HG03196 (cell line): ENCODE measurements at regions not wholly inside any gene's neighbourhood (a gene's known extent, or its start where the extent isn't known, plus 50 kb on each side); places are given as distances from the start of the nearest gene placed in this dataset.

Experiments used
- ATAC-seq: cut with Tn5 transposase; IDR thresholded peaks from one replicate; pipeline ENCODE4 v1.9.1; 2021; ENCODE audit not compliant: unreplicated experiment

GRCh38 chr5:52392321-52392720 lies 395.4 kb upstream of the ITGA1 start:
- no peak for ATAC-seq

GRCh38 chr5:52409835-52410234 lies 377.9 kb upstream of the ITGA1 start:
- ATAC-seq, result no peak

GRCh38 chr5:52419357-52419756 lies 368.4 kb upstream of the ITGA1 start:
- no peak for ATAC-seq

- no peak for ATAC-seq
Measured at GRCh38 chr5:52427615-52428014, 360.1 kb upstream of the ITGA1 start.

- no peak for ATAC-seq
Measured at GRCh38 chr5:52428977-52429489, 358.7 kb upstream of the ITGA1 start.

GRCh38 chr5:52441768-52442167 lies 345.9 kb upstream of the ITGA1 start:
- no peak for ATAC-seq

GRCh38 chr5:52443187-52443586 lies 344.5 kb upstream of the ITGA1 start:
- ATAC-seq, result no peak

GRCh38 chr5:52448111-52448510 lies 339.6 kb upstream of the ITGA1 start:
- ATAC-seq, result no peak

- ATAC-seq, result no peak
Measured at GRCh38 chr5:52449516-52449915, 338.2 kb upstream of the ITGA1 start.

- ATAC-seq, result no peak
Measured at GRCh38 chr5:52452098-52452497, 335.6 kb upstream of the ITGA1 start.

GRCh38 chr5:52453176-52453575 lies 334.5 kb upstream of the ITGA1 start:
- ATAC-seq, result no peak

GRCh38 chr5:52455920-52456319 lies 331.8 kb upstream of the ITGA1 start:
- ATAC-seq, result no peak

GRCh38 chr5:52457810-52458209 lies 329.9 kb upstream of the ITGA1 start:
- ATAC-seq, result no peak

GRCh38 chr5:52466113-52466512 lies 321.6 kb upstream of the ITGA1 start:
- ATAC-seq, result no peak

- no peak for ATAC-seq
Measured at GRCh38 chr5:52466749-52467520, 320.8 kb upstream of the ITGA1 start.

GRCh38 chr5:52468976-52469375 lies 318.7 kb upstream of the ITGA1 start:
- ATAC-seq, result no peak

- no peak for ATAC-seq
Measured at GRCh38 chr5:52469420-52469819, 318.3 kb upstream of the ITGA1 start.

GRCh38 chr5:52469835-52470234 lies 317.9 kb upstream of the ITGA1 start:
- ATAC-seq, result no peak

GRCh38 chr5:52476346-52476745 lies 311.4 kb upstream of the ITGA1 start:
- no peak for ATAC-seq

- no peak for ATAC-seq
Measured at GRCh38 chr5:52481201-52481600, 306.5 kb upstream of the ITGA1 start.

- ATAC-seq, result no peak
Measured at GRCh38 chr5:52481851-52482250, 305.9 kb upstream of the ITGA1 start.

- no peak for ATAC-seq
Measured at GRCh38 chr5:52491071-52491787, 296.5 kb upstream of the ITGA1 start.
